Caco-2 (cell line): ENCODE measurements at regions not wholly inside any gene's neighbourhood (a gene's known extent, or its start where the extent isn't known, plus 50 kb on each side); places are given as distances from the start of the nearest gene placed in this dataset.

Source experiments
- BruUV-seq: library from RNA; stranded (reverse); fragments of 400-500 nt; replicated peaks from 2 replicates; lab custom pipeline; 2021; lab: Mats Ljungman, UMichigan
- CTCF ChIA-PET: fragments of 300-600 bp; sonication (Branson Sonifier 250); formaldehyde crosslinking; loops from one replicate; lab custom pipeline; 2022; ENCODE audit warnings: antibody characterized with exemption; lab: Charles Lee
- POLR2A ChIA-PET: fragments of 300-600 bp; sonication (Branson Sonifier 250); formaldehyde crosslinking; loops from one replicate; lab custom pipeline; 2022; ENCODE audit warnings: antibody characterized with exemption; lab: Charles Lee
- DNase-seq, 2 experiments: peaks; one replicate each; pipeline versions ENCODE4 v3.0.0 to v3.0.0-alpha.2; 2020 to 2022
- H3K27me3 ChIP-seq: replicated peaks from 2 replicates; pipeline ENCODE4 v1.6.0; 2011; ENCODE audit warnings: low read length; ENCODE audit not compliant: control insufficient read depth, insufficient read depth
- H3K36me3 ChIP-seq: 2 replicates; pipeline ENCODE4 v1.5.1; 2011; ENCODE audit warnings: low read length; ENCODE audit not compliant: control insufficient read depth, insufficient read depth
- H3K4me1 ChIP-seq: fragments of 250-450 bp; sonication (Bioruptor Pico); 2 replicates; pipeline ENCODE4 v1.5.1; 2020; ENCODE audit warnings: mild to moderate bottlenecking
- H3K4me3 ChIP-seq: 2 replicates; pipeline ENCODE4 v1.5.1; 2011; ENCODE audit warnings: low read depth, mild to moderate bottlenecking, control low read depth, low read length
- H3K9me3 ChIP-seq: fragments of 250-450 bp; sonication (Bioruptor Pico); 2 replicates; pipeline ENCODE4 v1.5.1; 2020; ENCODE audit warnings: mild to moderate bottlenecking, moderate library complexity
- H3K27ac Mint-ChIP-seq: one replicate; pipeline ENCODE4 v1.8.0; 2022; ENCODE audit warnings: mixed read lengths; ENCODE audit not compliant: unreplicated experiment
- H3K27me3 Mint-ChIP-seq: one replicate; pipeline ENCODE4 v1.8.0; 2022; ENCODE audit warnings: mixed read lengths; ENCODE audit not compliant: insufficient read depth, unreplicated experiment
- H3K36me3 Mint-ChIP-seq: one replicate; pipeline ENCODE4 v1.8.0; 2022; ENCODE audit warnings: mild to moderate bottlenecking, mixed read lengths; ENCODE audit not compliant: insufficient read depth, unreplicated experiment
- H3K4me1 Mint-ChIP-seq: one replicate; pipeline ENCODE4 v1.8.0; 2022; ENCODE audit warnings: low read depth, mixed read lengths; ENCODE audit not compliant: unreplicated experiment
- H3K4me3 Mint-ChIP-seq: one replicate; pipeline ENCODE4 v1.8.0; 2022; ENCODE audit warnings: mild to moderate bottlenecking, moderate library complexity, mixed read lengths; ENCODE audit not compliant: unreplicated experiment
- H3K9me3 Mint-ChIP-seq: one replicate; pipeline ENCODE4 v1.8.0; 2022; ENCODE audit warnings: mixed read lengths; ENCODE audit not compliant: unreplicated experiment
- CTCF ChIP-seq, 2 experiments: fragments of 200-600 bp in 1 of 2; IDR thresholded peaks; 1 replicate in 1 of 2; 2 replicates in 1 of 2; pipeline versions ENCODE4 v1.5.1 to v1.8.0; 2011 to 2022; ENCODE audit warnings: antibody characterized with exemption in 1 of 2, control low read depth in 1 of 2, inconsistent platforms in 1 of 2, low read depth in 1 of 2, low read length in 1 of 2, mild to moderate bottlenecking in 1 of 2, moderate library complexity in 1 of 2; ENCODE audit not compliant: insufficient read depth in 1 of 2, severe bottlenecking in 1 of 2, unreplicated experiment in 1 of 2
- intact Hi-C: fragments of 100-400 bp; cut with micrococcal nuclease; formaldehyde crosslinking; loops from one replicate; pipeline ENCODE4 v1.10.0; 2022; ENCODE audit not compliant: unreplicated experiment

GRCh38 chr17:6343191-6343590, 91.7 kb downstream of the AIPL1 start:
- CTCF ChIA-PET, result no interaction called here
- H3K27ac Mint-ChIP-seq, result no peak overlapping the region
- Histone ChIP-seq H3K36me3 (no peaks in the 10 kb centered on the region), H3K9me3 (no peaks in the 10 kb centered on the region), H3K4me3 (no peak overlapping the region), H3K4me1 (no peaks in the 10 kb centered on the region), H3K27me3 (no peaks in the 10 kb centered on the region)
- POLR2A ChIA-PET, result no interaction called here
- no peaks in the 10 kb centered on the region for H3K36me3 Mint-ChIP-seq
- H3K4me1 Mint-ChIP-seq, result no peaks in the 10 kb centered on the region
- TF ChIP-seq CTCF (IDR thresholded peaks at IDR 0.05; ENCODE audit: insufficient read depth in 1 of 2, low read depth in 1 of 2, low read length in 1 of 2, severe bottlenecking in 1 of 2, unreplicated experiment in 1 of 2), result no peak
- no peak for DNase-seq
- H3K4me3 Mint-ChIP-seq, result no peak overlapping the region
- intact Hi-C loops, result no loop called here
- no peaks in the 10 kb centered on the region for H3K9me3 Mint-ChIP-seq
- H3K27me3 Mint-ChIP-seq, result peaks cover 10% of the 10 kb centered on the region
- no TSS peak for BruUV-seq

- no peak for TF ChIP-seq CTCF (IDR thresholded peaks at IDR 0.05; ENCODE audit: insufficient read depth in 1 of 2, low read depth in 1 of 2, low read length in 1 of 2, severe bottlenecking in 1 of 2, unreplicated experiment in 1 of 2)
Observed at GRCh38 chr17:6340708-6341107, 94.2 kb downstream of the AIPL1 start.

DNA sequence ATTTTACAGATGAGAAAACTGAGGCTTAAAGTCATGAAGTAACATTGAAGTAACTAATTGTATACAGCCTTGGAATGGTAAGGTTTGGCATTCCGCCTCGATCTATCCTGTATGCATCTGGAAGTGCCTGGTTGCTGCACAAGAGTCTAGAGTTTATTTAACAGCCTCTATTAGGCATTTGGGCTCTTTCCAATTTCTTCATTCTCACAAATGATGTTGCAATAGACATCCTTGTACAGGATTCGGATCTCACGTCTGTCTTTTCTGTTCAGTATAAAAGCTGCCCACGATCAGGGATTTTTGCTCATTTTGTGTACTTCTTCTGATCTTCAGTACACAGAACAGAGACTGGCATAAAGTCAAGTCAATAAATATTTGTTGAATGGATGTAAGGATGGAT, 100.5 kb downstream of the AIPL1 start:
- BruUV-seq, result no TSS peak
- TF ChIP-seq CTCF (IDR thresholded peaks at IDR 0.05; ENCODE audit: insufficient read depth in 1 of 2, low read depth in 1 of 2, low read length in 1 of 2, severe bottlenecking in 1 of 2, unreplicated experiment in 1 of 2), result no peak
- H3K9me3 ChIP-seq, result no peaks in the 10 kb centered on the region
- H3K4me3 ChIP-seq, result no peak overlapping the region
- no peak for DNase-seq
- no peaks in the 10 kb centered on the region for H3K36me3 ChIP-seq
- CTCF ChIA-PET, result no interaction called here
- Mint-ChIP-seq H3K36me3 (no peaks in the 10 kb centered on the region), H3K27me3 (peaks cover 7% of the 10 kb centered on the region), H3K27ac (no peak overlapping the region), H3K4me1 (no peaks in the 10 kb centered on the region), H3K4me3 (no peak overlapping the region), H3K9me3 (no peaks in the 10 kb centered on the region)
- H3K4me1 ChIP-seq, result no peaks in the 10 kb centered on the region
- H3K27me3 ChIP-seq, result no peaks in the 10 kb centered on the region
- POLR2A ChIA-PET, result no interaction called here
- intact Hi-C loops, result no loop called here

More at GRCh38 chr17:6340708-6341107, 94.2 kb downstream of the AIPL1 start:
- ChIA-PET CTCF (no interaction called here), POLR2A (no interaction called here)
- intact Hi-C loops, result no loop called here
- Mint-ChIP-seq H3K27me3 (peaks cover 10% of the 10 kb centered on the region), H3K9me3 (no peaks in the 10 kb centered on the region), H3K36me3 (no peaks in the 10 kb centered on the region), H3K4me3 (no peak overlapping the region), H3K27ac (no peak overlapping the region), H3K4me1 (no peaks in the 10 kb centered on the region)
- H3K4me1 ChIP-seq, result no peaks in the 10 kb centered on the region
- H3K36me3 ChIP-seq, result no peaks in the 10 kb centered on the region
- BruUV-seq, result no TSS peak
- H3K27me3 ChIP-seq, result no peaks in the 10 kb centered on the region
- H3K4me3 ChIP-seq, result no peak overlapping the region
- no peak for DNase-seq
- H3K9me3 ChIP-seq, result no peaks in the 10 kb centered on the region
